Tibial nerve (tissue), 4 donors: ENCODE measurements at regions not wholly inside any gene's neighbourhood (a gene's known extent, or its start where the extent isn't known, plus 50 kb on each side); places are given as distances from the start of the nearest gene placed in this dataset.
"Not testable (repeated sequence)": the region's sequence is repeated elsewhere in the genome, so short reads cannot be mapped to it uniquely, and the experiment has no call there.

Experiments used
- DNase-seq, 2 donors: peaks; one replicate each; pipeline ENCODE4 v3.0.0-alpha.2; 2019; ENCODE audit warnings: low spot score in 2 of 2
- H3K27ac ChIP-seq, 4 donors: fragments of 200-600 bp; sonication (generic) in 3 of 4; one replicate each; pipeline ENCODE4 v1.5.1; 2017 to 2019; ENCODE audit warnings: mild to moderate bottlenecking in 1 of 4
- H3K27me3 ChIP-seq, 2 donors: fragments of 200-600 bp; sonication (generic) in 1 of 2; one replicate each; pipeline versions ENCODE4 v1.5.1 to v1.6.0; 2017 to 2019
- H3K36me3 ChIP-seq, 3 donors: fragments of 200-600 bp; sonication (generic); one replicate each; pipeline ENCODE4 v1.5.1; 2018 to 2019
- H3K4me1 ChIP-seq, 4 donors: fragments of 200-600 bp; sonication (generic) in 3 of 4; one replicate each; pipeline ENCODE4 v1.5.1; 2017 to 2019
- H3K4me3 ChIP-seq, 4 donors: fragments of 200-600 bp; sonication (generic) in 3 of 4; one replicate each; pipeline ENCODE4 v1.5.1; 2017 to 2019; ENCODE audit warnings: mild to moderate bottlenecking in 1 of 4, moderate library complexity in 1 of 4
- H3K9me3 ChIP-seq, 4 donors: fragments of 200-600 bp; sonication (generic) in 3 of 4; one replicate each; pipeline ENCODE4 v1.5.1; 2017 to 2019
- CTCF ChIP-seq, 5 experiments: fragments of 200-600 bp in 3 of 5; fragments of 450-650 bp in 2 of 5; sonication (generic) in 3 of 5; IDR thresholded peaks; one replicate each; pipeline ENCODE4 v1.5.1; 2016 to 2019; ENCODE audit warnings: antibody characterized with exemption in 5 of 5, mild to moderate bottlenecking in 3 of 5, moderate library complexity in 2 of 5
- EP300 ChIP-seq, 2 donors: sonication (generic); formaldehyde crosslinking; IDR thresholded peaks; one replicate each; pipeline ENCODE4 v1.6.1; 2017; ENCODE audit warnings: antibody characterized with exemption in 2 of 2, mild to moderate bottlenecking in 1 of 2
- POLR2A ChIP-seq, 2 donors: fragments of 450-650 bp; IDR thresholded peaks; one replicate each; pipeline ENCODE4 v1.6.1; 2017; ENCODE audit warnings: antibody characterized with exemption in 2 of 2, mild to moderate bottlenecking in 2 of 2, moderate library complexity in 2 of 2
- WGBS, 2 donors: methylation state at CpG; one replicate each; pipeline ENCODE4 v1.1.5; 2018; 5-methylcytosine and 5-hydroxymethylcytosine counted together

GRCh38 chr7:67901808-67902480 lies 905.3 kb downstream of the TYW1 start:
- Histone ChIP-seq H3K27ac (no peak overlapping the region), H3K4me3 (peak overlapping the region in 1 of 4 donors; percentile 31), H3K4me1 (no peaks in the 10 kb centered on the region), H3K9me3 (no peaks in the 10 kb centered on the region), H3K27me3 (no peaks in the 10 kb centered on the region), H3K36me3 (no peaks in the 10 kb centered on the region)
- DNase-seq: no peak
- TF ChIP-seq POLR2A (IDR thresholded peaks at IDR 0.05) (no peak), CTCF (IDR thresholded peaks at IDR 0.05) (no peak), EP300 (IDR thresholded peaks at IDR 0.05) (no peak)
- 53 to 56% methylated on average over 17 of the region's 17 CpGs for WGBS, 2 donors

- H3K4me1 ChIP-seq: no peaks in the 10 kb centered on the region
- 84 to 94% methylated on average over 4 of the region's 5 CpGs for WGBS, 2 donors
- H3K4me3 ChIP-seq: no peak overlapping the region
- no peak for DNase-seq
- no peak overlapping the region for H3K27ac ChIP-seq
- no peak for TF ChIP-seq POLR2A (IDR thresholded peaks at IDR 0.05)
- no peaks in the 10 kb centered on the region for H3K9me3 ChIP-seq
- H3K36me3 ChIP-seq: no peaks in the 10 kb centered on the region
- no peaks in the 10 kb centered on the region for H3K27me3 ChIP-seq
Measured at GRCh38 chr7:67907792-67908191, 911.2 kb downstream of the TYW1 start.

GRCh38 chr7:67912437-67912836 lies 915.8 kb downstream of the TYW1 start:
- Histone ChIP-seq H3K9me3 (no peaks in the 10 kb centered on the region), H3K4me1 (no peaks in the 10 kb centered on the region), H3K27me3 (no peaks in the 10 kb centered on the region), H3K27ac (no peak overlapping the region), H3K36me3 (no peaks in the 10 kb centered on the region), H3K4me3 (no peak overlapping the region)
- TF ChIP-seq EP300 (IDR thresholded peaks at IDR 0.05): no peak
- no peak for TF ChIP-seq CTCF (IDR thresholded peaks at IDR 0.05)
- no peak for TF ChIP-seq POLR2A (IDR thresholded peaks at IDR 0.05)
- WGBS, 2 donors: 84 to 91% methylated on average over 2 of the region's 2 CpGs
- DNase-seq: no peak

GRCh38 chr7:67913604-67914003 lies 917.0 kb downstream of the TYW1 start:
- no peak overlapping the region for H3K4me3 ChIP-seq
- no peaks in the 10 kb centered on the region for H3K4me1 ChIP-seq
- H3K27ac ChIP-seq: no peak overlapping the region
- DNase-seq: no peak
- TF ChIP-seq EP300 (IDR thresholded peaks at IDR 0.05): no peak
- no peak for TF ChIP-seq CTCF (IDR thresholded peaks at IDR 0.05)
- TF ChIP-seq POLR2A (IDR thresholded peaks at IDR 0.05): no peak
- no peaks in the 10 kb centered on the region for H3K27me3 ChIP-seq
- H3K36me3 ChIP-seq: no peaks in the 10 kb centered on the region
- H3K9me3 ChIP-seq: peaks cover 0 to 6% (median 0%) of the 10 kb centered on the region in 4 donors

- not testable (repeated sequence) for H3K9me3 ChIP-seq, H3K4me1 ChIP-seq, H3K4me3 ChIP-seq, H3K27me3 ChIP-seq, DNase-seq, H3K36me3 ChIP-seq, H3K27ac ChIP-seq
- 95% methylated on average over 1 of the region's 1 CpG for WGBS, 2 donors
Measured at GRCh38 chr7:67916111-67916510, 919.5 kb downstream of the TYW1 start.

- 37 to 47% methylated on average over 9 of the region's 9 CpGs for WGBS, 2 donors
Measured at GRCh38 chr7:67916571-67917436, 920.2 kb downstream of the TYW1 start.

More at GRCh38 chr7:67916571-67917436, 920.2 kb downstream of the TYW1 start:
- Histone ChIP-seq H3K9me3 (peaks cover 0 to 8% (median 0%) of the 10 kb centered on the region in 4 donors), H3K27me3 (no peaks in the 10 kb centered on the region), H3K36me3 (no peaks in the 10 kb centered on the region), H3K27ac (no peak overlapping the region), H3K4me3 (no peak overlapping the region), H3K4me1 (no peaks in the 10 kb centered on the region)
- DNase-seq: no peak
- TF ChIP-seq CTCF (IDR thresholded peaks at IDR 0.05) (no peak), EP300 (IDR thresholded peaks at IDR 0.05) (no peak), POLR2A (IDR thresholded peaks at IDR 0.05) (no peak)
